K562 (cell line): ENCODE measurements at regions not wholly inside any gene's neighbourhood (a gene's known extent, or its start where the extent isn't known, plus 50 kb on each side); places are given as distances from the start of the nearest gene placed in this dataset.

ENCODE experiments used
- ATAC-seq: fragments of 200-7000 bp; cut with Tn5 transposase; 3 replicates; pipeline ENCODE4 v1.9.1; 2020; ENCODE audit warnings: moderate library complexity
- BruUV-seq: library from RNA; stranded (reverse); fragments of 400-500 nt; replicated peaks from 2 replicates; lab custom pipeline; 2021; lab: Mats Ljungman, UMichigan
- CTCF ChIA-PET: fragments of 300-600 bp; formaldehyde crosslinking; extraction: SDS; loops from one replicate; lab custom pipeline; 2021; ENCODE audit warnings: low intra/inter-chr PET ratio; lab: Yijun Ruan, JAX
- POLR2A ChIA-PET: fragments of 300-600, 350-650 bp; sonication (Branson Sonifier 250); formaldehyde crosslinking; extraction: SDS; loops from one replicate; lab custom pipeline; 2021; ENCODE audit warnings: antibody characterized with exemption, inconsistent platforms; lab: Yijun Ruan, JAX
- DNase-seq, 4 experiments: peaks; one replicate each; pipeline versions ENCODE4 v3.0.0 to v3.0.0-alpha.2; 2011 to 2018; ENCODE audit warnings: low spot score in 3 of 4, mixed read lengths in 3 of 4; ENCODE audit errors: extremely low read depth in 1 of 4
- FAIRE-seq: peaks from 2 replicates; lab custom pipeline; 2011; peaks lifted over from hg19 to GRCh38; lab: Jason Lieb, UNC
- H2AFZ ChIP-seq: 2 replicates; pipeline ENCODE4 v1.6.0; 2011; ENCODE audit warnings: low read depth, low read length, control low read depth, inconsistent platforms
- H3K27ac ChIP-seq: fragments of 200-600 bp; 3 replicates; pipeline ENCODE4 v1.8.0; 2011; ENCODE audit warnings: low read depth, mild to moderate bottlenecking, control low read depth, inconsistent platforms, low read length, moderate library complexity, mixed read lengths; ENCODE audit errors: extremely low read depth
- H3K27me3 ChIP-seq, 2 experiments: fragments of 300-600 bp in 1 of 2; 2 replicates in 1 of 2; 3 replicates in 1 of 2; pipeline versions ENCODE4 v1.6.0 to v1.8.0; 2011; ENCODE audit warnings: inconsistent platforms in 2 of 2, low read length in 2 of 2, mild to moderate bottlenecking in 1 of 2, mixed read lengths in 1 of 2, moderate library complexity in 1 of 2; ENCODE audit not compliant: control insufficient read depth in 2 of 2, insufficient read depth in 2 of 2
- H3K36me3 ChIP-seq: fragments of 300-600 bp; 3 replicates; pipeline ENCODE4 v1.8.0; 2011; ENCODE audit warnings: mild to moderate bottlenecking, low read length, inconsistent platforms; ENCODE audit not compliant: control insufficient read depth, insufficient read depth
- H3K4me1 ChIP-seq, 2 experiments: fragments of 200-600 bp in 1 of 2; replicated peaks in 1 of 2; 2 replicates in 1 of 2; 3 replicates in 1 of 2; pipeline versions ENCODE4 v1.5.1 to v1.8.0; 2011; ENCODE audit warnings: inconsistent platforms in 2 of 2, low read length in 2 of 2, mild to moderate bottlenecking in 1 of 2, mixed read lengths in 1 of 2, moderate library complexity in 1 of 2; ENCODE audit not compliant: control insufficient read depth in 2 of 2, insufficient read depth in 2 of 2
- H3K4me2 ChIP-seq: 2 replicates; pipeline ENCODE4 v1.6.1; 2011; ENCODE audit warnings: low read length, control low read depth, inconsistent platforms, mixed read lengths; ENCODE audit not compliant: insufficient read depth
- H3K4me3 ChIP-seq: fragments of 200-600 bp; sonication (generic), shearing (Covaris generic); 2 replicates; pipeline ENCODE4 v1.5.1; 2016; ENCODE audit warnings: control low read depth, inconsistent platforms
- H3K79me2 ChIP-seq: fragments of 200-600 bp; 3 replicates; pipeline ENCODE4 v1.8.0; 2011; ENCODE audit warnings: low read length, inconsistent platforms; ENCODE audit not compliant: control insufficient read depth, insufficient read depth
- H3K9ac ChIP-seq, 2 experiments: 2 replicates each; pipeline versions ENCODE4 v1.6.0 to v1.6.1; 2011; ENCODE audit warnings: low read depth in 2 of 2, low read length in 2 of 2, control low read depth in 1 of 2, inconsistent platforms in 1 of 2, mild to moderate bottlenecking in 1 of 2, mixed read lengths in 1 of 2; ENCODE audit not compliant: insufficient read depth in 1 of 2
- H3K9me1 ChIP-seq: one replicate; pipeline ENCODE4 v1.6.0; 2011; ENCODE audit warnings: inconsistent platforms, mild to moderate bottlenecking, low read length, moderate library complexity; ENCODE audit not compliant: control insufficient read depth, insufficient read depth
- H3K9me3 ChIP-seq: replicated peaks from 2 replicates; pipeline ENCODE4 v1.5.1; 2011; ENCODE audit warnings: low read depth, low read length, inconsistent platforms; ENCODE audit not compliant: control insufficient read depth, insufficient read depth
- H4K20me1 ChIP-seq: replicated peaks from 2 replicates; pipeline ENCODE4 v1.6.1; 2011; ENCODE audit warnings: low read length, inconsistent platforms, mixed read lengths; ENCODE audit not compliant: control insufficient read depth, insufficient read depth
- ATF2 ChIP-seq: sonication (generic); formaldehyde crosslinking; IDR thresholded peaks from 2 replicates; pipeline ENCODE4 v1.8.1; 2022; ENCODE audit warnings: missing genetic modification reagents
- CAMTA2 ChIP-seq: fragments of 250-450 bp; sonication (Bioruptor Pico); conservative IDR thresholded peaks from 2 replicates; pipeline ENCODE4 v1.5.1; 2022
- GTF2A2 ChIP-seq: IDR thresholded peaks from 2 replicates; pipeline ENCODE4 v1.6.1; 2016; ENCODE audit warnings: mild to moderate bottlenecking, missing genetic modification characterization, missing compliant biosample characterization
- MEIS2 ChIP-seq: fragments of 450-650 bp; IDR thresholded peaks from 2 replicates; pipeline ENCODE4 v1.6.1; 2014; ENCODE audit warnings: mild to moderate bottlenecking; ENCODE audit not compliant: partially characterized antibody
- RUNX1 ChIP-seq: sonication (generic); IDR thresholded peaks from 2 replicates; pipeline ENCODE4 v1.6.1; 2016; ENCODE audit warnings: antibody characterized with exemption, low read depth
- SUPT5H ChIP-seq: fragments of 450-650 bp; IDR thresholded peaks from 2 replicates; pipeline ENCODE4 v1.6.1; 2016
- ZBTB8A ChIP-seq: fragments of 450-650 bp; IDR thresholded peaks from 2 replicates; pipeline ENCODE4 v1.6.1; 2018; ENCODE audit warnings: mild to moderate bottlenecking, moderate library complexity; ENCODE audit not compliant: partially characterized antibody
- ZNF12 ChIP-seq: sonication (generic); formaldehyde crosslinking; IDR thresholded peaks from 2 replicates; pipeline ENCODE4 v1.4.0; 2020; ENCODE audit warnings: mild to moderate bottlenecking, missing genetic modification reagents
- ZNF3 ChIP-seq: fragments of 250-450 bp; sonication (Bioruptor Pico); IDR thresholded peaks from 2 replicates; pipeline ENCODE4 v1.5.0; 2021; ENCODE audit warnings: mild to moderate bottlenecking, moderate library complexity
- ZNF764 ChIP-seq: fragments of 250-450 bp; sonication (Bioruptor Pico); IDR thresholded peaks from 2 replicates; pipeline ENCODE4 v1.4.0; 2020; ENCODE audit warnings: low read depth, mild to moderate bottlenecking, moderate library complexity
- WGBS: fragments of 100-300 bp; shearing (Covaris generic); methylation state at CpG from one replicate; pipeline ENCODE4 v1.1.6; 2016; ENCODE audit warnings: low coverage, mixed read lengths; ENCODE audit not compliant: insufficient coverage; ENCODE audit errors: missing lambda C conversion rate; 5-methylcytosine and 5-hydroxymethylcytosine counted together
- in situ Hi-C: fragments of 300-500 bp; cut with MboI; formaldehyde crosslinking; loops from 4 replicates; pipeline ENCODE4 v1.15.0; 2018; ENCODE audit warnings: inconsistent platforms, mixed read lengths
- intact Hi-C: fragments of 100-400 bp; cut with micrococcal nuclease; formaldehyde crosslinking; loops from 2 replicates; pipeline ENCODE4 v1.14.2; 2022

GRCh38 chr5:110150199-110150598, 460.5 kb downstream of the MAN2A1 start:
- CTCF ChIA-PET: no interaction called here
- H3K4me1 ChIP-seq: no peaks in the 10 kb centered on the region
- BruUV-seq: no TSS peak
- H2AFZ ChIP-seq: no peak overlapping the region
- no peak for FAIRE-seq
- H3K4me3 ChIP-seq: no peak overlapping the region
- no peaks in the 10 kb centered on the region for H3K27me3 ChIP-seq
- in situ Hi-C loops: no loop called here
- H3K9ac ChIP-seq: no peak overlapping the region
- H4K20me1 ChIP-seq: no peaks in the 10 kb centered on the region
- DNase-seq: no peak
- no peak overlapping the region for H3K27ac ChIP-seq
- no peaks in the 10 kb centered on the region for H3K9me1 ChIP-seq
- H3K4me2 ChIP-seq: no peak overlapping the region
- ATAC-seq: no peak
- no peaks in the 10 kb centered on the region for H3K36me3 ChIP-seq
- POLR2A ChIA-PET: no interaction called here
- no peak for TF ChIP-seq CAMTA2 (CRISPR knock-in tag)
- no peak for TF ChIP-seq ATF2 (CRISPR knock-in tag)
- TF ChIP-seq ZBTB8A: no peak
- TF ChIP-seq GTF2A2 (tag): no peak
- no peak for TF ChIP-seq MEIS2
- TF ChIP-seq ZNF3: no peak
- TF ChIP-seq RUNX1: no peak
- TF ChIP-seq ZNF764 (CRISPR knock-in tag): no peak
- no peak for TF ChIP-seq SUPT5H
- TF ChIP-seq ZNF12 (CRISPR knock-in tag): no peak
- TF ChIP-seq, all 486 proteins: peak for 0
- 0% methylated on average over 5 of the region's 5 CpGs for WGBS
- H3K79me2 ChIP-seq: no peaks in the 10 kb centered on the region
- intact Hi-C loops: no loop called here
- H3K9me3 ChIP-seq: no peaks in the 10 kb centered on the region
